ENCODE measurements at regions not wholly inside any gene's neighbourhood (a gene's known extent, or its start where the extent isn't known, plus 50 kb on each side); places are given as distances from the start of the nearest gene placed in this dataset.

GRCh38 chr7:25454020-25454419, 225.7 kb upstream of the NPVF start:
- Mint-ChIP-seq H3K4me1 (no peaks in the 10 kb centered on the region), H3K27me3 (peaks cover 1% of the 10 kb centered on the region), H3K4me3 (no peak overlapping the region), H3K27ac (no peak overlapping the region), H3K9me3 (no peaks in the 10 kb centered on the region), H3K36me3 (ENCODE audit: low read depth) (no peaks in the 10 kb centered on the region)
- DNase-seq (no peak), ATAC-seq (ENCODE audit: low read depth) (no peak)
- no peak for TF ChIP-seq CTCF (IDR thresholded peaks at IDR 0.05)
- ChIA-PET CTCF (no interaction called here), POLR2A (no interaction called here)
- intact Hi-C loops (cut with micrococcal nuclease): no loop called here

- intact Hi-C loops (cut with micrococcal nuclease): no loop called here
- H3K27ac Mint-ChIP-seq: no peak overlapping the region
- DNase-seq: no peak
- H3K27me3 Mint-ChIP-seq: peaks cover 1% of the 10 kb centered on the region
- H3K4me3 Mint-ChIP-seq: no peak overlapping the region
- H3K36me3 Mint-ChIP-seq (ENCODE audit: low read depth): no peaks in the 10 kb centered on the region
- no peaks in the 10 kb centered on the region for H3K9me3 Mint-ChIP-seq
- no peak for TF ChIP-seq CTCF (IDR thresholded peaks at IDR 0.05)
- no peak for ATAC-seq (ENCODE audit: low read depth)
- ChIA-PET POLR2A (no interaction called here), CTCF (no interaction called here)
- no peaks in the 10 kb centered on the region for H3K4me1 Mint-ChIP-seq
These were observed 226.3 kb upstream of the NPVF start for GRCh38 chr7:25454562-25455041.

- intact Hi-C loops (cut with micrococcal nuclease): no loop called here
- ChIA-PET POLR2A (no interaction called here), CTCF (no interaction called here)
- Mint-ChIP-seq H3K4me1 (no peaks in the 10 kb centered on the region), H3K27me3 (peaks cover 9% of the 10 kb centered on the region), H3K36me3 (ENCODE audit: low read depth) (no peaks in the 10 kb centered on the region), H3K9me3 (no peaks in the 10 kb centered on the region), H3K27ac (no peak overlapping the region), H3K4me3 (no peak overlapping the region)
- no peak for TF ChIP-seq CTCF (IDR thresholded peaks at IDR 0.05)
- ATAC-seq (ENCODE audit: low read depth) (no peak), DNase-seq (no peak)
These were observed 227.5 kb upstream of the NPVF start for GRCh38 chr7:25455683-25456251.

GRCh38 chr7:25456467-25457171, 228.3 kb upstream of the NPVF start:
- no peaks in the 10 kb centered on the region for H3K4me1 Mint-ChIP-seq
- no peak overlapping the region for H3K27ac Mint-ChIP-seq
- ATAC-seq (ENCODE audit: low read depth) (no peak), DNase-seq (no peak)
- POLR2A ChIA-PET: no interaction called here
- no peak for TF ChIP-seq CTCF (IDR thresholded peaks at IDR 0.05)
- no peaks in the 10 kb centered on the region for H3K9me3 Mint-ChIP-seq
- no peaks in the 10 kb centered on the region for H3K36me3 Mint-ChIP-seq (ENCODE audit: low read depth)
- no peak overlapping the region for H3K4me3 Mint-ChIP-seq
- CTCF ChIA-PET: no interaction called here
- H3K27me3 Mint-ChIP-seq: peaks cover 9% of the 10 kb centered on the region
- intact Hi-C loops (cut with micrococcal nuclease): no loop called here

- ChIA-PET POLR2A (no interaction called here), CTCF (no interaction called here)
- Mint-ChIP-seq H3K27ac (no peak overlapping the region), H3K4me1 (no peaks in the 10 kb centered on the region), H3K9me3 (no peaks in the 10 kb centered on the region), H3K36me3 (ENCODE audit: low read depth) (no peaks in the 10 kb centered on the region), H3K27me3 (peaks cover 18% of the 10 kb centered on the region), H3K4me3 (no peak overlapping the region)
- no peak for DNase-seq
- intact Hi-C loops (cut with micrococcal nuclease): no loop called here
- no peak for TF ChIP-seq CTCF (IDR thresholded peaks at IDR 0.05)
- ATAC-seq (ENCODE audit: low read depth): no peak
These were observed 230.8 kb upstream of the NPVF start for GRCh38 chr7:25459057-25459456.
